Adipocyte (in vitro differentiated cells): ENCODE measurements at regions not wholly inside any gene's neighbourhood (a gene's known extent, or its start where the extent isn't known, plus 50 kb on each side); places are given as distances from the start of the nearest gene placed in this dataset.

Experiments used
- DNase-seq: peaks from one replicate; pipeline ENCODE4 v3.0.0-alpha.2; 2015; ENCODE audit warnings: low read depth
- H3K27me3 ChIP-seq: replicated peaks from 2 replicates; pipeline ENCODE4 v1.7.0; 2013; ENCODE audit warnings: mild to moderate bottlenecking, low read length, moderate library complexity; ENCODE audit not compliant: control insufficient read depth, insufficient read depth
- H3K36me3 ChIP-seq: 2 replicates; pipeline ENCODE4 v1.7.0; 2013; ENCODE audit warnings: low read length, mild to moderate bottlenecking, moderate library complexity; ENCODE audit not compliant: control insufficient read depth, insufficient read depth, severe bottlenecking
- H3K4me1 ChIP-seq: 2 replicates; pipeline ENCODE4 v1.7.0; 2013; ENCODE audit warnings: mild to moderate bottlenecking, low read length, moderate library complexity; ENCODE audit not compliant: control insufficient read depth, insufficient read depth
- H3K4me3 ChIP-seq: 2 replicates; pipeline ENCODE4 v1.7.0; 2013; ENCODE audit warnings: mild to moderate bottlenecking, low read length, moderate library complexity
- H3K9ac ChIP-seq: 2 replicates; pipeline ENCODE4 v1.7.0; 2013; ENCODE audit warnings: mild to moderate bottlenecking, low read length, moderate library complexity
- H3K9me3 ChIP-seq: 2 replicates; pipeline ENCODE4 v1.7.0; 2013; ENCODE audit warnings: mild to moderate bottlenecking, low read length, moderate library complexity; ENCODE audit not compliant: control insufficient read depth

- Histone ChIP-seq H3K9me3 (no peaks in the 10 kb centered on the region), H3K36me3 (no peaks in the 10 kb centered on the region), H3K9ac (no peak overlapping the region), H3K4me3 (no peak overlapping the region), H3K4me1 (peaks cover 12% of the 10 kb centered on the region), H3K27me3 (no peaks in the 10 kb centered on the region)
- DNase-seq = no peak
These were observed 152.2 kb upstream of the MPDZ start for GRCh38 chr9:13431692-13432091.

- no peak for DNase-seq
- Histone ChIP-seq H3K36me3 (no peaks in the 10 kb centered on the region), H3K9ac (no peak overlapping the region), H3K4me3 (no peak overlapping the region), H3K4me1 (peaks cover 6% of the 10 kb centered on the region), H3K27me3 (no peaks in the 10 kb centered on the region), H3K9me3 (no peaks in the 10 kb centered on the region)
These were observed 151.7 kb upstream of the MPDZ start for GRCh38 chr9:13431222-13431536.

GRCh38 chr9:13430368-13431221 is 151.1 kb upstream of the MPDZ start:
- no peaks in the 10 kb centered on the region for H3K27me3 ChIP-seq
- H3K4me3 ChIP-seq = no peak overlapping the region
- H3K4me1 ChIP-seq = peaks cover 6% of the 10 kb centered on the region
- no peak for DNase-seq
- no peaks in the 10 kb centered on the region for H3K9me3 ChIP-seq
- H3K9ac ChIP-seq = no peak overlapping the region
- no peaks in the 10 kb centered on the region for H3K36me3 ChIP-seq

- DNase-seq = no peak
- Histone ChIP-seq H3K27me3 (no peaks in the 10 kb centered on the region), H3K4me3 (no peak overlapping the region), H3K36me3 (no peaks in the 10 kb centered on the region), H3K9me3 (no peaks in the 10 kb centered on the region), H3K9ac (no peak overlapping the region), H3K4me1 (peaks cover 6% of the 10 kb centered on the region)
These were observed 150.1 kb upstream of the MPDZ start for GRCh38 chr9:13429301-13430190.

GRCh38 chr9:13428766-13429165 is 149.3 kb upstream of the MPDZ start:
- no peak for DNase-seq
- Histone ChIP-seq H3K9me3 (no peaks in the 10 kb centered on the region), H3K9ac (peak overlapping the region; percentile 51), H3K4me3 (no peak overlapping the region), H3K27me3 (no peaks in the 10 kb centered on the region), H3K36me3 (no peaks in the 10 kb centered on the region), H3K4me1 (peaks cover 6% of the 10 kb centered on the region)

- Histone ChIP-seq H3K9me3 (no peaks in the 10 kb centered on the region), H3K4me1 (peaks cover 6% of the 10 kb centered on the region), H3K4me3 (no peak overlapping the region), H3K27me3 (no peaks in the 10 kb centered on the region), H3K36me3 (no peaks in the 10 kb centered on the region), H3K9ac (peak overlapping the region; percentile 51)
- peak; percentile 76 for DNase-seq
These were observed 148.1 kb upstream of the MPDZ start for GRCh38 chr9:13427587-13427986.

GRCh38 chr9:13426606-13427005 is 147.1 kb upstream of the MPDZ start:
- H3K9me3 ChIP-seq = no peaks in the 10 kb centered on the region
- peaks cover 6% of the 10 kb centered on the region for H3K4me1 ChIP-seq
- no peak overlapping the region for H3K4me3 ChIP-seq
- no peaks in the 10 kb centered on the region for H3K27me3 ChIP-seq
- H3K36me3 ChIP-seq = no peaks in the 10 kb centered on the region
- no peak overlapping the region for H3K9ac ChIP-seq
- DNase-seq = no peak

GRCh38 chr9:13424872-13425271 is 145.4 kb upstream of the MPDZ start:
- H3K9me3 ChIP-seq = no peaks in the 10 kb centered on the region
- H3K36me3 ChIP-seq = no peaks in the 10 kb centered on the region
- H3K4me1 ChIP-seq = peaks cover 6% of the 10 kb centered on the region
- H3K9ac ChIP-seq = no peak overlapping the region
- no peaks in the 10 kb centered on the region for H3K27me3 ChIP-seq
- DNase-seq = no peak
- no peak overlapping the region for H3K4me3 ChIP-seq

- Histone ChIP-seq H3K4me3 (no peak overlapping the region), H3K4me1 (peaks cover 6% of the 10 kb centered on the region), H3K9me3 (no peaks in the 10 kb centered on the region), H3K9ac (no peak overlapping the region), H3K36me3 (no peaks in the 10 kb centered on the region), H3K27me3 (no peaks in the 10 kb centered on the region)
- DNase-seq = no peak
These were observed 144.7 kb upstream of the MPDZ start for GRCh38 chr9:13424204-13424603.

- no peaks in the 10 kb centered on the region for H3K9me3 ChIP-seq
- no peaks in the 10 kb centered on the region for H3K27me3 ChIP-seq
- no peak overlapping the region for H3K4me3 ChIP-seq
- H3K36me3 ChIP-seq = no peaks in the 10 kb centered on the region
- H3K9ac ChIP-seq = no peak overlapping the region
- DNase-seq = no peak
- H3K4me1 ChIP-seq = peaks cover 42% of the 10 kb centered on the region
These were observed 134.9 kb upstream of the MPDZ start for GRCh38 chr9:13414349-13414748.

- H3K9ac ChIP-seq = peak overlapping the region; percentile 4
- no peaks in the 10 kb centered on the region for H3K9me3 ChIP-seq
- no peaks in the 10 kb centered on the region for H3K36me3 ChIP-seq
- H3K27me3 ChIP-seq = no peaks in the 10 kb centered on the region
- peak; percentile 8 for DNase-seq
- H3K4me1 ChIP-seq = peaks cover 42% of the 10 kb centered on the region
- H3K4me3 ChIP-seq = no peak overlapping the region
These were observed 132.8 kb upstream of the MPDZ start for GRCh38 chr9:13412331-13412730.
